OCI-LY7 (cell line): ENCODE measurements at regions not wholly inside any gene's neighbourhood (a gene's known extent, or its start where the extent isn't known, plus 50 kb on each side); places are given as distances from the start of the nearest gene placed in this dataset.
"Not testable (repeated sequence)": the region's sequence is repeated elsewhere in the genome, so short reads cannot be mapped to it uniquely, and the experiment has no call there.

Experiments used
- CTCF ChIP-seq: fragments of 200-600 bp; sonication (generic); conservative IDR thresholded peaks from 2 replicates; pipeline ENCODE4 v1.5.1; 2014; ENCODE audit warnings: mild to moderate bottlenecking, antibody characterized with exemption, low read length, moderate library complexity, mixed read lengths
- EZH2phosphoT487 ChIP-seq: fragments of 200-600 bp; sonication (generic); IDR thresholded peaks from 2 replicates; pipeline ENCODE4 v1.6.1; 2018; ENCODE audit warnings: low read depth, borderline replicate concordance, mild to moderate bottlenecking, mixed run types, antibody characterized with exemption, low read length, moderate library complexity, mixed read lengths

GRCh38 chrX:144089674-144090073 lies 205.8 kb downstream of the UBE2NL start:
- TF ChIP-seq CTCF, EZH2phosphoT487: not testable (repeated sequence)
